H1 (cell line): ENCODE measurements at regions not wholly inside any gene's neighbourhood (a gene's known extent, or its start where the extent isn't known, plus 50 kb on each side); places are given as distances from the start of the nearest gene placed in this dataset.

Experiments used
- CTCF ChIA-PET: fragments of 300-600 bp; sonication (Branson Sonifier 250); formaldehyde crosslinking; loops from one replicate; lab custom pipeline; 2021; ENCODE audit not compliant: partially characterized antibody; lab: Charles Lee
- POLR2A ChIA-PET: fragments of 300-600 bp; sonication (Branson Sonifier 250); formaldehyde crosslinking; loops from one replicate; lab custom pipeline; 2021; ENCODE audit warnings: inconsistent platforms; ENCODE audit not compliant: partially characterized antibody; lab: Charles Lee
- DNase-seq, 2 experiments: peaks; one replicate each; pipeline versions ENCODE4 v3.0.0 to v3.0.0-alpha.2; 2010 to 2022; ENCODE audit warnings: low spot score in 2 of 2, low read depth in 1 of 2, mixed read lengths in 1 of 2
- FAIRE-seq: peaks from 2 replicates; lab custom pipeline; 2011; peaks lifted over from hg19 to GRCh38; lab: Jason Lieb, UNC
- H2AFZ ChIP-seq: 2 replicates; pipeline ENCODE4 v1.8.1; 2012; ENCODE audit warnings: low read length, inconsistent platforms
- H2AK5ac ChIP-seq: 2 replicates; pipeline ENCODE4 v1.6.1; 2013; ENCODE audit warnings: low read depth, low read length
- H2BK120ac ChIP-seq: replicated peaks from 2 replicates; pipeline ENCODE3; 2013; ENCODE audit warnings: low read depth, low read length, inconsistent platforms
- H2BK12ac ChIP-seq: 2 replicates; pipeline ENCODE4 v1.6.1; 2013; ENCODE audit warnings: low read depth, low read length
- H2BK15ac ChIP-seq: 2 replicates; pipeline ENCODE4 v1.6.1; 2013; ENCODE audit warnings: low read length
- H2BK20ac ChIP-seq: 2 replicates; pipeline ENCODE4 v1.6.1; 2013; ENCODE audit warnings: low read length
- H2BK5ac ChIP-seq: 2 replicates; pipeline ENCODE4 v1.6.1; 2013; ENCODE audit warnings: low read depth, low read length
- H3K14ac ChIP-seq: 2 replicates; pipeline ENCODE4 v1.6.1; 2013; ENCODE audit warnings: inconsistent platforms; ENCODE audit not compliant: insufficient read length
- H3K18ac ChIP-seq: 2 replicates; pipeline ENCODE4 v1.6.1; 2013; ENCODE audit warnings: low read length; ENCODE audit errors: extremely low read depth
- H3K23ac ChIP-seq: 2 replicates; pipeline ENCODE4 v1.6.1; 2013; ENCODE audit warnings: inconsistent platforms; ENCODE audit not compliant: insufficient read length
- H3K23me2 ChIP-seq: 2 replicates; pipeline ENCODE4 v1.6.1; 2013; ENCODE audit warnings: low read depth, low read length
- H3K27ac ChIP-seq: 2 replicates; pipeline ENCODE4 v1.6.1; 2011; ENCODE audit warnings: low read depth, low read length, inconsistent platforms
- H3K27me3 ChIP-seq, 4 experiments: replicated peaks in 1 of 4; 1 replicate in 1 of 4; 2 replicates in 3 of 4; pipeline versions ENCODE4 v1.6.1 to v1.8.1; 2011 to 2013; ENCODE audit warnings: low read length in 3 of 4, mild to moderate bottlenecking in 3 of 4, inconsistent platforms in 2 of 4, mixed read lengths in 2 of 4, moderate library complexity in 1 of 4; ENCODE audit not compliant: control insufficient read depth in 3 of 4, insufficient read depth in 3 of 4; ENCODE audit errors: extremely low read depth in 1 of 4
- H3K36me3 ChIP-seq, 4 experiments: 2 replicates each; pipeline versions ENCODE4 v1.6.1 to v1.8.1; 2011 to 2013; ENCODE audit warnings: mild to moderate bottlenecking in 4 of 4, low read length in 3 of 4, moderate library complexity in 2 of 4, control low read depth in 1 of 4, inconsistent platforms in 1 of 4; ENCODE audit not compliant: insufficient read depth in 4 of 4, control insufficient read depth in 2 of 4
- H3K4ac ChIP-seq: replicated peaks from 2 replicates; pipeline ENCODE3; 2013; ENCODE audit warnings: low read length, low read depth, mixed read lengths, inconsistent platforms; ENCODE audit not compliant: insufficient read length
- H3K4me1 ChIP-seq, 4 experiments: replicated peaks in 1 of 4; 1 replicate in 1 of 4; 2 replicates in 3 of 4; pipeline versions ENCODE4 v1.6.1 to v1.8.1; 2011 to 2013; ENCODE audit warnings: low read length in 3 of 4, inconsistent platforms in 2 of 4, mixed read lengths in 1 of 4; ENCODE audit not compliant: insufficient read depth in 4 of 4, control insufficient read depth in 3 of 4
- H3K4me2 ChIP-seq, 2 experiments: 2 replicates each; pipeline versions ENCODE4 v1.6.1 to v1.8.1; 2011 to 2013; ENCODE audit warnings: low read depth in 2 of 2, low read length in 2 of 2, control low read depth in 1 of 2, inconsistent platforms in 1 of 2, mild to moderate bottlenecking in 1 of 2; ENCODE audit not compliant: insufficient read depth in 1 of 2
- H3K4me3 ChIP-seq, 4 experiments: fragments of 200-600, 300-600 bp in 1 of 4; sonication (generic), shearing (Covaris generic), sonication (Bioruptor Twin) in 1 of 4; 2 replicates each; pipeline versions ENCODE4 v1.5.1 to v1.8.1; 2011 to 2016; ENCODE audit warnings: low read length in 4 of 4, low read depth in 3 of 4, control low read depth in 2 of 4, inconsistent platforms in 2 of 4, mild to moderate bottlenecking in 2 of 4, mixed read lengths in 1 of 4, moderate library complexity in 1 of 4; ENCODE audit not compliant: insufficient read depth in 2 of 4; ENCODE audit errors: extremely low read depth in 1 of 4
- H3K56ac ChIP-seq: replicated peaks from 2 replicates; pipeline ENCODE3; 2013; ENCODE audit warnings: low read depth, mild to moderate bottlenecking, mixed read lengths, low read length, inconsistent platforms; ENCODE audit not compliant: insufficient read length
- H3K79me1 ChIP-seq: 2 replicates; pipeline ENCODE4 v1.6.1; 2013; ENCODE audit warnings: low read depth, low read length, control low read depth
- H3K79me2 ChIP-seq, 2 experiments: 2 replicates each; pipeline versions ENCODE4 v1.6.1 to v1.8.1; 2012 to 2013; ENCODE audit warnings: low read length in 2 of 2, mild to moderate bottlenecking in 2 of 2, inconsistent platforms in 1 of 2; ENCODE audit not compliant: insufficient read depth in 2 of 2, control insufficient read depth in 1 of 2
- H3K9ac ChIP-seq, 4 experiments: replicated peaks in 1 of 4; 1 replicate in 1 of 4; 2 replicates in 3 of 4; pipeline versions ENCODE4 v1.6.1 to v1.8.1; 2011 to 2013; ENCODE audit warnings: low read depth in 3 of 4, low read length in 3 of 4, control low read depth in 2 of 4, mild to moderate bottlenecking in 2 of 4, moderate library complexity in 2 of 4, inconsistent platforms in 1 of 4; ENCODE audit errors: extremely low read depth in 1 of 4
- H3K9me3 ChIP-seq, 2 experiments: 2 replicates each; pipeline versions ENCODE4 v1.6.1 to v1.8.1; 2012 to 2013; ENCODE audit warnings: mild to moderate bottlenecking in 2 of 2, moderate library complexity in 2 of 2, control low read depth in 1 of 2, inconsistent platforms in 1 of 2, low read depth in 1 of 2, low read length in 1 of 2, mixed read lengths in 1 of 2; ENCODE audit not compliant: insufficient read depth in 2 of 2
- H4K20me1 ChIP-seq, 2 experiments: replicated peaks in 1 of 2; 2 replicates each; pipeline versions ENCODE3 to v1.8.1; 2011 to 2013; ENCODE audit warnings: inconsistent platforms in 2 of 2, low read length in 2 of 2, mild to moderate bottlenecking in 1 of 2; ENCODE audit not compliant: insufficient read depth in 2 of 2, control insufficient read depth in 1 of 2
- H4K5ac ChIP-seq: 2 replicates; pipeline ENCODE4 v1.6.1; 2013; ENCODE audit warnings: low read length, low read depth, mixed read lengths, inconsistent platforms; ENCODE audit not compliant: insufficient read length
- H4K8ac ChIP-seq: 2 replicates; pipeline ENCODE4 v1.8.0; 2013; ENCODE audit warnings: mild to moderate bottlenecking, moderate library complexity, low read length, inconsistent platforms; ENCODE audit not compliant: insufficient read depth; ENCODE audit errors: extremely low read depth
- H4K91ac ChIP-seq: replicated peaks from 2 replicates; pipeline ENCODE3; 2013; ENCODE audit warnings: low read length, mixed read lengths, inconsistent platforms; ENCODE audit not compliant: insufficient read length
- BRCA1 ChIP-seq: IDR thresholded peaks from 2 replicates; pipeline ENCODE4 v1.6.1; 2012; ENCODE audit warnings: low read depth, low read length, improper control_type of control experiment
- CTBP2 ChIP-seq: IDR thresholded peaks from 2 replicates; pipeline ENCODE4 v1.7.0; 2011; ENCODE audit warnings: borderline replicate concordance, mild to moderate bottlenecking, moderate library complexity, mixed read lengths, low read length; ENCODE audit not compliant: insufficient read depth, insufficient read length
- EGR1 ChIP-seq: IDR thresholded peaks from 2 replicates; pipeline ENCODE4 v1.6.1; 2011; ENCODE audit warnings: low read depth, low read length, borderline replicate concordance
- EP300 ChIP-seq, 2 experiments: IDR thresholded peaks; 1 replicate in 1 of 2; 2 replicates in 1 of 2; pipeline ENCODE4 v1.6.1; 2011 to 2012; ENCODE audit warnings: low read depth in 2 of 2, low read length in 2 of 2, mild to moderate bottlenecking in 2 of 2, borderline replicate concordance in 1 of 2, inconsistent platforms in 1 of 2, moderate library complexity in 1 of 2
- GABPA ChIP-seq: IDR thresholded peaks from 2 replicates; pipeline ENCODE4 v1.6.1; 2011; ENCODE audit warnings: mild to moderate bottlenecking, low read length, moderate library complexity, borderline replicate concordance; ENCODE audit not compliant: insufficient read depth
- GTF2F1 ChIP-seq: IDR thresholded peaks from 2 replicates; pipeline ENCODE4 v1.6.1; 2012; ENCODE audit warnings: low read depth, low read length, improper control_type of control experiment, borderline replicate concordance
- JUN ChIP-seq: IDR thresholded peaks from 2 replicates; pipeline ENCODE4 v1.6.1; 2011; ENCODE audit warnings: low read depth, mild to moderate bottlenecking, improper control_type of control experiment, low read length
- MAX ChIP-seq: IDR thresholded peaks from 2 replicates; pipeline ENCODE4 v1.6.1; 2012; ENCODE audit warnings: inconsistent platforms
- NRF1 ChIP-seq: IDR thresholded peaks from 2 replicates; pipeline ENCODE4 v1.6.1; 2011; ENCODE audit warnings: mild to moderate bottlenecking, low read depth, low read length, improper control_type of control experiment
- PHF8 ChIP-seq: fragments of 200-600 bp; sonication (generic); conservative IDR thresholded peaks from 2 replicates; pipeline ENCODE4 v1.7.1; 2012; ENCODE audit warnings: low read depth, mild to moderate bottlenecking, inconsistent platforms, low read length, moderate library complexity
- POLR2A ChIP-seq, 2 experiments: IDR thresholded peaks; 1 replicate in 1 of 2; 2 replicates in 1 of 2; pipeline ENCODE4 v1.6.1; 2011; ENCODE audit warnings: low read depth in 2 of 2, low read length in 2 of 2, mild to moderate bottlenecking in 2 of 2; ENCODE audit errors: control extremely low read depth in 1 of 2
- RNF2 ChIP-seq: fragments of 200-900, 300-1000 bp; sonication (generic); IDR thresholded peaks from 2 replicates; pipeline ENCODE4 v1.7.1; 2016; ENCODE audit warnings: borderline replicate concordance, low read depth, mild to moderate bottlenecking, antibody characterized with exemption, low read length; ENCODE audit not compliant: poor library complexity, severe bottlenecking; ENCODE audit errors: missing control alignments
- SIX5 ChIP-seq: IDR thresholded peaks from 2 replicates; pipeline ENCODE4 v1.6.1; 2011; ENCODE audit warnings: mild to moderate bottlenecking, low read depth, low read length
- TAF1 ChIP-seq: IDR thresholded peaks from 2 replicates; pipeline ENCODE4 v1.6.1; 2011; ENCODE audit warnings: mild to moderate bottlenecking, low read depth, low read length
- ZNF274 ChIP-seq: IDR thresholded peaks from 2 replicates; pipeline ENCODE4 v1.7.0; 2012; ENCODE audit warnings: low read length, borderline replicate concordance; ENCODE audit errors: extremely low read depth
- WGBS, 2 experiments: shearing (Covaris generic) in 1 of 2; methylation state at CpG; one replicate each; pipeline versions ENCODE4 v1.1.6 to v1.1.7; 2013 to 2015; ENCODE audit warnings: low lambda C conversion rate in 2 of 2, mixed read lengths in 2 of 2, inconsistent platforms in 1 of 2, low coverage in 1 of 2, missing lambda C conversion rate in 1 of 2; ENCODE audit not compliant: insufficient replicate concordance in 2 of 2, insufficient coverage in 1 of 2, insufficient read length in 1 of 2; ENCODE audit errors: extremely low coverage in 1 of 2, missing lambda C conversion rate in 1 of 2; 5-methylcytosine and 5-hydroxymethylcytosine counted together

DNA sequence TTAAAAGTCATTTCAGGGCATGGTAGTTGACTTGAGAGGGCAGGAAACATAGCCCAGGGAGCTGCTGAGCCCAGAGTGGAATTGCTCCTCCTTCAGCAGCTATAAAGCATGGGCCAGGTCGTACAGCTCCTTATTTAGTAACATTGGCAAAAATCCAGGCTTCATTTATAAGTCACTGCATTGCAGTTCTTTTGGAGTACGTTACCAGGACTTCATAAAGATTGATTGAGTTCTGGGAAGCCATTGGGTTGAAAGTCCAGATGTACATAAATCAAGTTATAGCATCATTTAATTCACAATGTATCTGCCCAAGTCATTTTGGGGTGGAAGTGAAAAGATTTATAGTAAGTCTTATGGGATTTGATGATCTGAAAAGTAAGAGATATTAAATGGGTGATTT is 53.0 kb upstream of the ANKEF1 start:
- TF ChIP-seq SIX5 (no peak), POLR2A (IDR thresholded peaks at IDR 0.05; ENCODE audit: control extremely low read depth in 1 of 2, low read depth in 2 of 2, low read length in 2 of 2) (no peak), BRCA1 (no peak), ZNF274 (no peak), GTF2F1 (no peak), MAX (no peak), NRF1 (no peak), JUN (no peak), RNF2 (no peak), GABPA (no peak), PHF8 (no peak), CTBP2 (no peak), EGR1 (no peak), TAF1 (no peak), EP300 (IDR thresholded peaks at IDR 0.05; ENCODE audit: borderline replicate concordance in 1 of 2, low read depth in 2 of 2, low read length in 2 of 2) (no peak)
- ChIA-PET CTCF (interaction anchor here (1.0 to 9.0 kb wide), 7 partner anchors 8 to 445 kb away, joined by 3 to 100 read pairs (median 5); no protein-coding TSS in a partner anchor), POLR2A (no interaction called here)

More for the DNA sequence above, 53.0 kb upstream of the ANKEF1 start:
- Histone ChIP-seq H3K79me2 (no peaks in the 10 kb centered on the region), H3K79me1 (no peaks in the 10 kb centered on the region), H2BK12ac (no peak overlapping the region), H3K23ac (no peak overlapping the region), H2BK20ac (no peak overlapping the region), H4K5ac (no peak overlapping the region), H3K4ac (no peak overlapping the region), H3K27ac (no peak overlapping the region), H3K56ac (no peak overlapping the region), H3K36me3 (no peaks in the 10 kb centered on the region), H3K14ac (no peak overlapping the region), H3K27me3 (no peaks in the 10 kb centered on the region), H2BK15ac (no peak overlapping the region), H3K9me3 (no peaks in the 10 kb centered on the region), H2AK5ac (no peak overlapping the region), H3K4me2 (no peak overlapping the region), H3K18ac (no peak overlapping the region), H4K91ac (no peak overlapping the region), H3K4me3 (no peak overlapping the region), H3K4me1 (no peaks in the 10 kb centered on the region), H3K23me2 (no peaks in the 10 kb centered on the region), H3K9ac (no peak overlapping the region), H2BK5ac (no peak overlapping the region), H4K8ac (no peak overlapping the region), H2BK120ac (no peak overlapping the region), H4K20me1 (no peaks in the 10 kb centered on the region), H2AFZ (no peak overlapping the region)
- FAIRE-seq: no peak
- no peak for DNase-seq
- 71% methylated on average over 2 of the region's 2 CpGs; no CpG with 5 or more reads in 1 of the 2 experiments for WGBS, 2 experiments
